GM19452 (cell line): ENCODE measurements at regions not wholly inside any gene's neighbourhood (a gene's known extent, or its start where the extent isn't known, plus 50 kb on each side); places are given as distances from the start of the nearest gene placed in this dataset.
A peak's percentile ranks its signal among the peaks of the same experiment; 100 is the strongest.
"Not testable (repeated sequence)": the region's sequence is repeated elsewhere in the genome, so short reads cannot be mapped to it uniquely, and the experiment has no call there.

Experiments
- ATAC-seq: cut with Tn5 transposase; IDR thresholded peaks from one replicate; pipeline ENCODE4 v1.9.1; 2021; ENCODE audit not compliant: unreplicated experiment

- ATAC-seq, result no peak
These were observed 75.7 kb downstream of the C18orf54 start for GRCh38 chr18:54433368-54433767.

- ATAC-seq, result no peak
These were observed 76.2 kb downstream of the C18orf54 start for GRCh38 chr18:54433857-54434256.

GRCh38 chr18:54434453-54434852 lies 76.7 kb downstream of the C18orf54 start:
- no peak for ATAC-seq

GRCh38 chr18:54436501-54436900 lies 78.8 kb downstream of the C18orf54 start:
- ATAC-seq, result no peak

- no peak for ATAC-seq
These were observed 82.6 kb downstream of the C18orf54 start for GRCh38 chr18:54440292-54440691.

GRCh38 chr18:54444319-54444914 lies 86.7 kb downstream of the C18orf54 start:
- peak; percentile 82 for ATAC-seq

- no peak for ATAC-seq
These were observed 96.3 kb downstream of the C18orf54 start for GRCh38 chr18:54453996-54454395.

GRCh38 chr18:54465502-54465901 lies 107.8 kb downstream of the C18orf54 start:
- no peak for ATAC-seq

GRCh38 chr18:54466248-54467005 lies 108.7 kb downstream of the C18orf54 start:
- no peak for ATAC-seq

GRCh38 chr18:54479365-54479764 lies 111.7 kb upstream of the DYNAP start:
- no peak for ATAC-seq

GRCh38 chr18:54480616-54481015 lies 110.4 kb upstream of the DYNAP start:
- no peak for ATAC-seq

- not testable (repeated sequence) for ATAC-seq
These were observed 88.6 kb upstream of the DYNAP start for GRCh38 chr18:54502451-54502850.

- no peak for ATAC-seq
These were observed 87.7 kb upstream of the DYNAP start for GRCh38 chr18:54503131-54503894.

- no peak for ATAC-seq
These were observed 84.4 kb upstream of the DYNAP start for GRCh38 chr18:54506516-54507261.

GRCh38 chr18:54509793-54510192 lies 81.3 kb upstream of the DYNAP start:
- ATAC-seq, result no peak

- ATAC-seq, result no peak
These were observed 75.9 kb upstream of the DYNAP start for GRCh38 chr18:54515149-54515548.

- ATAC-seq, result no peak
These were observed 73.5 kb upstream of the DYNAP start for GRCh38 chr18:54517521-54517920.

- ATAC-seq, result no peak
These were observed 69.2 kb upstream of the DYNAP start for GRCh38 chr18:54521846-54522245.

GRCh38 chr18:54528942-54529376 lies 62.1 kb upstream of the DYNAP start:
- ATAC-seq, result no peak

GRCh38 chr18:54529444-54529843 lies 61.6 kb upstream of the DYNAP start:
- ATAC-seq, result no peak

GRCh38 chr18:54530285-54530684 lies 60.8 kb upstream of the DYNAP start:
- ATAC-seq, result no peak
